ENCODE measurements at regions not wholly inside any gene's neighbourhood (a gene's known extent, or its start where the extent isn't known, plus 50 kb on each side); places are given as distances from the start of the nearest gene placed in this dataset.

- H3K4me1 ChIP-seq (ENCODE audit: control insufficient read depth in 2 of 2, insufficient read depth in 1 of 2, low read depth in 1 of 2, low read length in 2 of 2): peaks cover 4% of the 10 kb centered on the region in 2 donors
- no peak overlapping the region for H3K4me3 ChIP-seq (ENCODE audit: low read length in 2 of 2)
- H3K23ac ChIP-seq (ENCODE audit: low read depth, low read length, poor library complexity): no peak overlapping the region
- no peak overlapping the region for H4K91ac ChIP-seq (ENCODE audit: low read depth, low read length, poor library complexity)
- no peak overlapping the region for H2AK5ac ChIP-seq (ENCODE audit: low read depth, low read length)
- H3K36me3 ChIP-seq (replicated peaks in 1 of 2; ENCODE audit: control insufficient read depth in 2 of 2, insufficient read depth in 2 of 2, low read length in 2 of 2): no peaks in the 10 kb centered on the region
- H2BK15ac ChIP-seq (ENCODE audit: low read length): no peak overlapping the region
- no peak overlapping the region for H2BK5ac ChIP-seq (ENCODE audit: low read length)
- no peak overlapping the region for H3K4ac ChIP-seq (ENCODE audit: low read length)
- no peaks in the 10 kb centered on the region for H3K79me1 ChIP-seq (ENCODE audit: low read depth, low read length)
- DNase-seq (ENCODE audit: low spot score): no peak
- H3K14ac ChIP-seq (ENCODE audit: low read length): no peak overlapping the region
- no peak overlapping the region for H3K4me2 ChIP-seq (ENCODE audit: insufficient read depth, low read length, poor library complexity, severe bottlenecking)
- H3K27ac ChIP-seq (replicated peaks; ENCODE audit: low read length): no peak overlapping the region
- H3K9me3 ChIP-seq (replicated peaks in 1 of 2; ENCODE audit: control insufficient read depth in 2 of 2, insufficient read depth in 1 of 2, low read depth in 1 of 2, low read length in 2 of 2): no peaks in the 10 kb centered on the region
- no peak overlapping the region for H3K9ac ChIP-seq (ENCODE audit: low read depth, low read length, poor library complexity)
- 100% methylated on average over 1 of the region's 1 CpG for WGBS, 2 donors (ENCODE audit: extremely low coverage in 2 of 2, insufficient read length in 2 of 2, insufficient replicate concordance in 1 of 2)
- no peak overlapping the region for H3K18ac ChIP-seq (ENCODE audit: low read length)
- H2AFZ ChIP-seq (ENCODE audit: low read length): peak overlapping the region; percentile 38
- H2BK120ac ChIP-seq (ENCODE audit: low read depth, low read length): no peak overlapping the region
- no peaks in the 10 kb centered on the region for H3K27me3 ChIP-seq (ENCODE audit: control insufficient read depth in 3 of 3, insufficient read depth in 3 of 3, low read depth in 1 of 3, low read length in 3 of 3)
- H2BK12ac ChIP-seq (ENCODE audit: low read length): no peak overlapping the region
- H4K8ac ChIP-seq (ENCODE audit: low read depth, low read length): no peak overlapping the region
Observed at GRCh38 chr11:80758787-80759186, 1318.0 kb upstream of the TENM4 start.

GRCh38 chr11:80748207-80748925 lies 1307.5 kb upstream of the TENM4 start:
- Histone ChIP-seq H3K14ac (ENCODE audit: low read length) (no peak overlapping the region), H3K4ac (ENCODE audit: low read length) (no peak overlapping the region), H3K27me3 (ENCODE audit: control insufficient read depth in 3 of 3, insufficient read depth in 3 of 3, low read depth in 1 of 3, low read length in 3 of 3) (no peaks in the 10 kb centered on the region), H2AFZ (ENCODE audit: low read length) (no peak overlapping the region), H2BK5ac (ENCODE audit: low read length) (no peak overlapping the region), H3K9me3 (replicated peaks in 1 of 2; ENCODE audit: control insufficient read depth in 2 of 2, insufficient read depth in 1 of 2, low read depth in 1 of 2, low read length in 2 of 2) (no peaks in the 10 kb centered on the region), H3K23ac (ENCODE audit: low read depth, low read length, poor library complexity) (no peak overlapping the region), H3K27ac (replicated peaks; ENCODE audit: low read length) (no peak overlapping the region), H3K9ac (ENCODE audit: low read depth, low read length, poor library complexity) (no peak overlapping the region), H3K4me2 (ENCODE audit: insufficient read depth, low read length, poor library complexity, severe bottlenecking) (no peak overlapping the region), H3K18ac (ENCODE audit: low read length) (no peak overlapping the region), H2BK120ac (ENCODE audit: low read depth, low read length) (no peak overlapping the region), H3K36me3 (replicated peaks in 1 of 2; ENCODE audit: control insufficient read depth in 2 of 2, insufficient read depth in 2 of 2, low read length in 2 of 2) (no peaks in the 10 kb centered on the region), H3K4me1 (ENCODE audit: control insufficient read depth in 2 of 2, insufficient read depth in 1 of 2, low read depth in 1 of 2, low read length in 2 of 2) (no peaks in the 10 kb centered on the region), H3K4me3 (ENCODE audit: low read length in 2 of 2) (no peak overlapping the region), H4K8ac (ENCODE audit: low read depth, low read length) (no peak overlapping the region), H2BK15ac (ENCODE audit: low read length) (no peak overlapping the region), H3K79me1 (ENCODE audit: low read depth, low read length) (no peaks in the 10 kb centered on the region), H4K91ac (ENCODE audit: low read depth, low read length, poor library complexity) (no peak overlapping the region), H2BK12ac (ENCODE audit: low read length) (no peak overlapping the region), H2AK5ac (ENCODE audit: low read depth, low read length) (no peak overlapping the region)
- WGBS, 2 donors (ENCODE audit: extremely low coverage in 2 of 2, insufficient read length in 2 of 2, insufficient replicate concordance in 1 of 2): no CpG with 5 or more reads among the region's 3 CpGs
- no peak for DNase-seq (ENCODE audit: low spot score)

- Histone ChIP-seq H4K91ac (ENCODE audit: low read depth, low read length, poor library complexity) (no peak overlapping the region), H3K4me2 (ENCODE audit: insufficient read depth, low read length, poor library complexity, severe bottlenecking) (no peak overlapping the region), H3K9ac (ENCODE audit: low read depth, low read length, poor library complexity) (no peak overlapping the region), H2BK5ac (ENCODE audit: low read length) (no peak overlapping the region), H2BK120ac (ENCODE audit: low read depth, low read length) (no peak overlapping the region), H3K4ac (ENCODE audit: low read length) (no peak overlapping the region), H3K23ac (ENCODE audit: low read depth, low read length, poor library complexity) (no peak overlapping the region), H3K27me3 (ENCODE audit: control insufficient read depth in 3 of 3, insufficient read depth in 3 of 3, low read depth in 1 of 3, low read length in 3 of 3) (no peaks in the 10 kb centered on the region), H3K4me1 (ENCODE audit: control insufficient read depth in 2 of 2, insufficient read depth in 1 of 2, low read depth in 1 of 2, low read length in 2 of 2) (no peaks in the 10 kb centered on the region), H3K27ac (replicated peaks; ENCODE audit: low read length) (no peak overlapping the region), H3K4me3 (ENCODE audit: low read length in 2 of 2) (no peak overlapping the region), H3K18ac (ENCODE audit: low read length) (no peak overlapping the region), H2BK12ac (ENCODE audit: low read length) (no peak overlapping the region), H2AFZ (ENCODE audit: low read length) (no peak overlapping the region), H3K36me3 (replicated peaks in 1 of 2; ENCODE audit: control insufficient read depth in 2 of 2, insufficient read depth in 2 of 2, low read length in 2 of 2) (no peaks in the 10 kb centered on the region), H2BK15ac (ENCODE audit: low read length) (no peak overlapping the region), H3K79me1 (ENCODE audit: low read depth, low read length) (no peaks in the 10 kb centered on the region), H3K14ac (ENCODE audit: low read length) (no peak overlapping the region), H2AK5ac (ENCODE audit: low read depth, low read length) (no peak overlapping the region), H4K8ac (ENCODE audit: low read depth, low read length) (no peak overlapping the region), H3K9me3 (replicated peaks in 1 of 2; ENCODE audit: control insufficient read depth in 2 of 2, insufficient read depth in 1 of 2, low read depth in 1 of 2, low read length in 2 of 2) (no peaks in the 10 kb centered on the region)
- no CpG with 5 or more reads among the region's 4 CpGs for WGBS, 2 donors (ENCODE audit: extremely low coverage in 2 of 2, insufficient read length in 2 of 2, insufficient replicate concordance in 1 of 2)
- DNase-seq (ENCODE audit: low spot score): no peak
Observed at GRCh38 chr11:80746300-80746699, 1305.5 kb upstream of the TENM4 start.

- no peak overlapping the region for H3K27ac ChIP-seq (replicated peaks; ENCODE audit: low read length)
Observed at GRCh38 chr11:80745416-80745815, 1304.6 kb upstream of the TENM4 start.

More at GRCh38 chr11:80745416-80745815, 1304.6 kb upstream of the TENM4 start:
- no peak overlapping the region for H2BK15ac ChIP-seq (ENCODE audit: low read length)
- H4K8ac ChIP-seq (ENCODE audit: low read depth, low read length): no peak overlapping the region
- no peak overlapping the region for H4K91ac ChIP-seq (ENCODE audit: low read depth, low read length, poor library complexity)
- H3K9ac ChIP-seq (ENCODE audit: low read depth, low read length, poor library complexity): no peak overlapping the region
- no peaks in the 10 kb centered on the region for H3K79me1 ChIP-seq (ENCODE audit: low read depth, low read length)
- H3K9me3 ChIP-seq (replicated peaks in 1 of 2; ENCODE audit: control insufficient read depth in 2 of 2, insufficient read depth in 1 of 2, low read depth in 1 of 2, low read length in 2 of 2): no peaks in the 10 kb centered on the region
- H3K23ac ChIP-seq (ENCODE audit: low read depth, low read length, poor library complexity): no peak overlapping the region
- H3K4ac ChIP-seq (ENCODE audit: low read length): no peak overlapping the region
- H3K14ac ChIP-seq (ENCODE audit: low read length): no peak overlapping the region
- no peak overlapping the region for H2BK12ac ChIP-seq (ENCODE audit: low read length)
- no peak overlapping the region for H2BK5ac ChIP-seq (ENCODE audit: low read length)
- no peak overlapping the region for H2AK5ac ChIP-seq (ENCODE audit: low read depth, low read length)
- no peak for DNase-seq (ENCODE audit: low spot score)
- no peaks in the 10 kb centered on the region for H3K4me1 ChIP-seq (ENCODE audit: control insufficient read depth in 2 of 2, insufficient read depth in 1 of 2, low read depth in 1 of 2, low read length in 2 of 2)
- no peaks in the 10 kb centered on the region for H3K36me3 ChIP-seq (replicated peaks in 1 of 2; ENCODE audit: control insufficient read depth in 2 of 2, insufficient read depth in 2 of 2, low read length in 2 of 2)
- H2AFZ ChIP-seq (ENCODE audit: low read length): no peak overlapping the region
- H3K18ac ChIP-seq (ENCODE audit: low read length): no peak overlapping the region
- no peaks in the 10 kb centered on the region for H3K27me3 ChIP-seq (ENCODE audit: control insufficient read depth in 3 of 3, insufficient read depth in 3 of 3, low read depth in 1 of 3, low read length in 3 of 3)
- H2BK120ac ChIP-seq (ENCODE audit: low read depth, low read length): no peak overlapping the region
- no CpG with 5 or more reads among the region's 4 CpGs for WGBS, 2 donors (ENCODE audit: extremely low coverage in 2 of 2, insufficient read length in 2 of 2, insufficient replicate concordance in 1 of 2)
- no peak overlapping the region for H3K4me3 ChIP-seq (ENCODE audit: low read length in 2 of 2)
- H3K4me2 ChIP-seq (ENCODE audit: insufficient read depth, low read length, poor library complexity, severe bottlenecking): no peak overlapping the region
